HG03521 (cell line): ENCODE measurements at regions not wholly inside any gene's neighbourhood (a gene's known extent, or its start where the extent isn't known, plus 50 kb on each side); places are given as distances from the start of the nearest gene placed in this dataset.

Experiments used
- ATAC-seq: cut with Tn5 transposase; IDR thresholded peaks from one replicate; pipeline ENCODE4 v1.9.1; 2021; ENCODE audit warnings: mild to moderate bottlenecking, moderate library complexity; ENCODE audit not compliant: unreplicated experiment

DNA sequence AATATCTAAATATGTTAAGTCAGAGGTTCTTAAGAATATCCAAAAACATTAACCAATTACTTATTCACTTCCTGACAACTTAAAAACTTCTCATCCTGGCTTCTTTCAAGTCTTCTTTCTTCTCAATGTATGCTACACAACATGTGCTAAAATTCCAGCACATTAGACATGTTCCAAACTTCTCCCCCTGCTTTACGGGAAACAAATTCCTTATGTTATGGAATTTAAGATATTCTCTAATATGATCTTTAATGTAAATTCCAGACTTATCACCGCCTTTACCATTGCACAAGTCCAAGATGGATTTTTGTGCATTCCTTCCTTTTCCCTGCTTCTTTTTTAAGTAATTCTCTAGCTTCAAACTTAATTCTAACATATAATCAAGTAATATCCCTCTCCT, 964.5 kb upstream of the CHORDC1 start:
- no peak for ATAC-seq

DNA sequence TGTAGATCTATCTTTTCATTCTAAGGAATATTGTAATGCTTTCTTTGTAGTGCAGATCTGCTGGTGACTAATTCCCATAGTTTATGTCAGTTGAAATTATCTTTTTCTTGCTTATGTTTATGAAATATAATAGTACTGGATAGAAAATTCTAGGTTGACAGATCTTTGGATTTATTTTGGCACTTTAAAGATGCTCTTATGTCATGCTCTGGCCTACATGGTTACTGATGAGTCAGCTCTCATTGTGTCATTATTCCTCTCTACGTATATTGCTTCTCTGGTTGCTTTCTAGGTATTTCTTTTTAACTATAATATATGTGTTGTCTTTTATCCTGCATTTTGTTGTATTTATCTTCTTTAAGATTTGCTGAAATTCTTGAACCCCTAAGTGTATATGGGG, 955.5 kb upstream of the CHORDC1 start:
- no peak for ATAC-seq

GRCh38 chr11:91174734-91175133, 951.9 kb upstream of the CHORDC1 start:
- ATAC-seq = no peak

- ATAC-seq = no peak
These were observed 951.3 kb upstream of the CHORDC1 start for GRCh38 chr11:91174193-91174592.

DNA sequence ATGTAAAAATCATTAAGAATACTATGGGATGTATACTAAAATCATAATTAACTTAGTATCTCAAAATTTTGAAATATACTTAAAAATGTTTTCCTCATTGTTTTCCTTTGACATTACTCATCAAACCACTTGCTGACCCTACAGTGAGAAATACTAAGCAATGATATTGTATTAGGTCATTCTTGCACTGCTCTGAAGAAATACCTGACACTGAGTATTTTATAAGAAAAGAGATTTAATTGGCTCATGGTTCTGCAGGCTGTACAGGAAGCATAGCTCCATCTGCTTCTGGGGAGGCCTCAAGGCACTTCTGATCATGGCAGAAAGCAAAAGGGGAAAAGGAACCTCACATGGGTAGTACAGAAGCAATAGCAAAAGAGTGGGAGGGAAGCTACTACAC, 950.9 kb upstream of the CHORDC1 start:
- ATAC-seq = no peak

GRCh38 chr11:91170711-91171110, 947.9 kb upstream of the CHORDC1 start:
- no peak for ATAC-seq

DNA sequence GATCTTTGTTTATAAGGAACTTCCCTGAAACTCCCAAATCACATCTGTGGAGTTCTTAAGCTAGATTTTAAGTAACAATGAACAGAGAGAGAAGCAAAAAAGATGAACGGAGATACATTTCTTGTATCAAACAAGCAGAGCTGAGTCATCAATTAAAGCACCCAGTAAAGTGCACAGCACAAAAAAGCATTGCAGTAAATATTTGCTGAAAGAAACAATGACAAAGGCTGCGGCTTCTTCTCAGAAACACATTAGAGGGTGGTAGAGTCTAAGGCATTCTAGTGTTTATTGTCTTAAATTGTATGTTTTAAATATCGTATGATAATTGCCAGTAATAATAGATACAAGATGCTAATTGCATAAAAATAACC, 941.6 kb upstream of the CHORDC1 start:
- no peak for ATAC-seq

GRCh38 chr11:91163619-91164451, 941.0 kb upstream of the CHORDC1 start:
- ATAC-seq = no peak

DNA sequence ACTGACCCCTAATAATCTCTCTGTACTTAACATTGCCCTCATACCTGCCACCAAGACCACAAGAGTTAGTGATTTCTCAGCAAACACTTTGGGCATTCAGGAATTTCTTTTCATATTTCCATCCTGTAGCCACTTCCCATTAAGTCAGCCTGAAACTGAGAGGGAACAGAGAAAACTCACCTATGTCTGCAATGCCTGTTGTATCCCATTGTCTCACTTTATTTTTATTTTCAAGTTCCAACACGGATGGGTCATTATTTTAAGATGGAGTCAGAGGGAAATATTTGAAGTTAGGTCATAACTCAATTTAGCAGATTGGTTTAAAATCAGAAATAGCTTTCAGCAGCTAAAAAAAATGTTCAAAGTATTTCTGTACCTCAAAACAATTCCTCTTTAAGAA, 937.8 kb upstream of the CHORDC1 start:
- no peak for ATAC-seq

- no peak for ATAC-seq
These were observed 936.2 kb upstream of the CHORDC1 start for GRCh38 chr11:91158891-91159537.

- ATAC-seq = no peak
These were observed 935.4 kb upstream of the CHORDC1 start for GRCh38 chr11:91158297-91158696.

GRCh38 chr11:91156041-91156440, 933.2 kb upstream of the CHORDC1 start:
- no peak for ATAC-seq

DNA sequence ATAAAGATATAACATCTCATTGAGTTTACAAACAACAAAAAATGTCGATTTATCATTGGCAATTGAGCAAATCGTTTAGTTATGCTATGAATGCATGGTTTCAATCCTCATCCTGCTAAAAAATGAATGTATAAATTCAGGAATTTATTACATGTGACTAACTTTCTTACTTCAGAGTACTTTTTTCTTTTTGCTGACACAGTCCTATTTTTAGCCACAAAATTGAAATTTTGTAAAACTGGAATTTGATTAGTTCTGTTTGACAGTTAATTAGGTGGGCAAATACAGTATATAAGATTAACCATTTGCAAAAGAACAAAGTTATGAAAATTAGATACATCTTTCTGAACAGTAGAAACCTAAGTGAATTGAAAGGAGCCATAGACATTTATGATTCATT, 925.0 kb upstream of the CHORDC1 start:
- no peak for ATAC-seq

DNA sequence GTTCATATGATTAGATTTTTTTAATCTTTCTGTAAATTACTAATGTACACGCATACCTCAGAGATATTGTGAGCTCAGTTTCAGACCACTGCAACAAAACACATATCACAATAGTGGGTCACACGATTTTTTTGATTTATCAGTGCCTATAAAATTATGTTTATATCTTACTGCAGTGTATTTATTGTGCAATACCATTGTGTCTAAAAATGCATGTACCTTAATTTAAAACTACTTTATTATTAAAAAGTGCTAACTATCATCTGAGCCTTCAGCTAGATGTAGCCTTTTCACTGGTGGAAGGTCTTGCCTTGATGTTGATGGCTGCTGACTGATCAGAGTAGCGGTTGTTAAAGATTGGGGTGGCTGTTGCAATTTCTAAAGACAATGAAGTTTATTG, 918.8 kb upstream of the CHORDC1 start:
- ATAC-seq = no peak

GRCh38 chr11:91136631-91137030, 913.8 kb upstream of the CHORDC1 start:
- no peak for ATAC-seq

DNA sequence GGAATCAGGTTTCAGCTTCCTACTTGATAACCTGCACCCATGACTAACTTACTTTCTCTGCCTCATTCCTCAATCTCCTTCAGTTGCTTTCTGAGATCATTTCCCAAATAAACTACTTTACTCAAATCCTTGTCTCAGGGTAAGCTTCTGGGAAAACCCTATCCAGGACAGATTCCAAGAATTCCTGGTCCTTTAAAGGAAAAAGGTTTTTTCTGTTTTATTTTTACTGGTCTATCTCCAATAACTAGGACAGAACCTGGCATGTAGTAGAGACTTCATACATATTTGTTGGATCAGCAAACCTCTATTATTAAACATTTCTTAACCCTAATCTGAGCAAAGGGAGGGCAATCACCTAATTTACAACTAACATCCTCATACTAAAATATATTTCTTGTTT, 910.5 kb upstream of the CHORDC1 start:
- ATAC-seq = no peak

- ATAC-seq = no peak
These were observed 906.7 kb upstream of the CHORDC1 start for GRCh38 chr11:91129596-91129995.

GRCh38 chr11:91124363-91124762, 901.5 kb upstream of the CHORDC1 start:
- ATAC-seq = no peak

DNA sequence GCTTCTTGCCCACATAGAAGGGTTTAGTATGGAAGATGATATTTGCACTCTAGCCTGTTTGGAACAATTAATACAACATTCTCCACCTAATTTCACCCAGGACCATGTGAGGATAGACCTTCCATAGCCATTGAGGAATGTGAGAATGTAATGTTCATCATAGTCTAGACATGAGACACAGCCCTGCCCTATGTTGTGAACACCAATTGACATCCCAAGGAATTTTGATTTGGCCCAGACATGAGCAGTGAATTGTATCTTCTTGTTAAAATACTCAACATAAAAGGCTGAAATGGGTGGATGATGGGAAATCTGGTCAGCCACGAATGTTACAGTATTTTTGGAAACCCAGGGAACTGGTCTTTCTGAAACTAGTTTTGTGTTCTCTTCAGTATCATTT, 892.3 kb upstream of the CHORDC1 start:
- no peak for ATAC-seq

- no peak for ATAC-seq
These were observed 881.4 kb upstream of the CHORDC1 start for GRCh38 chr11:91104237-91104636.

DNA sequence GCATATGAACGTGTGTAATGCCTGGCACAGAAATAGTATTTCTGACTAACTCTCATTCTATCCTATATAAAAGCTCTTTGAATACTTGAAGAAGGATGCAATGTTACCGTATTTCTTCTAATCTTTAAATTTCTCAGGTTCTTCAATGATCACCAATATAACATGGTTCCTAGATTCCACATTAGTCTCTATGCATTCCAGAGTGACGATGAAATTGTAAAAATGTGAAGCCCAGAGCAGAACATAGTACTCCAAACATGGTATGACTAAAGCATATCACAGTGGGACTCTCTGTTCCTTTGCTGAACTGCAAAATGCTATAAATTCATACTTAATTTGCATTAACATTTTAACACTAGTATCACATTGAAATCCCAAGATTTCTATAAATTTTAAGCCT, 877.6 kb upstream of the CHORDC1 start:
- no peak for ATAC-seq

- no peak for ATAC-seq
These were observed 874.2 kb upstream of the CHORDC1 start for GRCh38 chr11:91097083-91097482.

- no peak for ATAC-seq
These were observed 870.3 kb upstream of the CHORDC1 start for GRCh38 chr11:91093141-91093540.
